Transverse colon (tissue), 3 donors: ENCODE measurements at regions not wholly inside any gene's neighbourhood (a gene's known extent, or its start where the extent isn't known, plus 50 kb on each side); places are given as distances from the start of the nearest gene placed in this dataset.

Experiments
- POLR2A ChIP-seq: fragments of 450-650 bp; IDR thresholded peaks from one replicate; pipeline ENCODE4 v1.6.1; 2016; ENCODE audit warnings: antibody characterized with exemption, mild to moderate bottlenecking, moderate library complexity
- TF ChIP-seq, protein P1 (sequence below), 5 experiments: fragments of 200-600 bp in 3 of 5; fragments of 450-650 bp in 2 of 5; sonication (generic) in 3 of 5; IDR thresholded peaks; 1 replicate in 2 of 5; 2 replicates in 3 of 5; pipeline ENCODE4 v1.5.1; 2016 to 2017; ENCODE audit warnings: antibody characterized with exemption in 5 of 5, inconsistent platforms in 3 of 5, mild to moderate bottlenecking in 2 of 5, moderate library complexity in 1 of 5

- TF ChIP-seq, protein P1, sequence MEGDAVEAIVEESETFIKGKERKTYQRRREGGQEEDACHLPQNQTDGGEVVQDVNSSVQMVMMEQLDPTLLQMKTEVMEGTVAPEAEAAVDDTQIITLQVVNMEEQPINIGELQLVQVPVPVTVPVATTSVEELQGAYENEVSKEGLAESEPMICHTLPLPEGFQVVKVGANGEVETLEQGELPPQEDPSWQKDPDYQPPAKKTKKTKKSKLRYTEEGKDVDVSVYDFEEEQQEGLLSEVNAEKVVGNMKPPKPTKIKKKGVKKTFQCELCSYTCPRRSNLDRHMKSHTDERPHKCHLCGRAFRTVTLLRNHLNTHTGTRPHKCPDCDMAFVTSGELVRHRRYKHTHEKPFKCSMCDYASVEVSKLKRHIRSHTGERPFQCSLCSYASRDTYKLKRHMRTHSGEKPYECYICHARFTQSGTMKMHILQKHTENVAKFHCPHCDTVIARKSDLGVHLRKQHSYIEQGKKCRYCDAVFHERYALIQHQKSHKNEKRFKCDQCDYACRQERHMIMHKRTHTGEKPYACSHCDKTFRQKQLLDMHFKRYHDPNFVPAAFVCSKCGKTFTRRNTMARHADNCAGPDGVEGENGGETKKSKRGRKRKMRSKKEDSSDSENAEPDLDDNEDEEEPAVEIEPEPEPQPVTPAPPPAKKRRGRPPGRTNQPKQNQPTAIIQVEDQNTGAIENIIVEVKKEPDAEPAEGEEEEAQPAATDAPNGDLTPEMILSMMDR (IDR thresholded peaks at IDR 0.05): no peak
- no peak for TF ChIP-seq POLR2A
These were observed 1611.1 kb downstream of the ARAP2 start for GRCh38 chr4:34633241-34633640.
